Tongue (tissue), 1 donor: ENCODE measurements at regions not wholly inside any gene's neighbourhood (a gene's known extent, or its start where the extent isn't known, plus 50 kb on each side); places are given as distances from the start of the nearest gene placed in this dataset.

ENCODE experiments used
- DNase-seq: peaks from one replicate; pipeline ENCODE4 v3.0.0-alpha.2; 2015

GRCh38 chr6:14796974-14797762, 448.7 kb upstream of the JARID2 start:
- DNase-seq: no peak

GRCh38 chr6:14797875-14798593, 447.8 kb upstream of the JARID2 start:
- no peak for DNase-seq

GRCh38 chr6:14798594-14798982, 447.3 kb upstream of the JARID2 start:
- no peak for DNase-seq

GRCh38 chr6:14798996-14799588, 446.8 kb upstream of the JARID2 start:
- DNase-seq: no peak

- DNase-seq: peak; percentile 75
These were observed 445.9 kb upstream of the JARID2 start for GRCh38 chr6:14799928-14800327.

GRCh38 chr6:14802514-14803160, 443.2 kb upstream of the JARID2 start:
- DNase-seq: no peak

- DNase-seq: no peak
These were observed 441.7 kb upstream of the JARID2 start for GRCh38 chr6:14804001-14804784.

- DNase-seq: peak; percentile 90
These were observed 441.1 kb upstream of the JARID2 start for GRCh38 chr6:14804785-14805210.

GRCh38 chr6:14806101-14806500, 439.8 kb upstream of the JARID2 start:
- DNase-seq: no peak

GRCh38 chr6:14807130-14807529, 438.7 kb upstream of the JARID2 start:
- no peak for DNase-seq

- DNase-seq: no peak
These were observed 437.9 kb upstream of the JARID2 start for GRCh38 chr6:14807971-14808370.

GRCh38 chr6:14810021-14810420, 435.8 kb upstream of the JARID2 start:
- DNase-seq: no peak

- no peak for DNase-seq
These were observed 434.0 kb upstream of the JARID2 start for GRCh38 chr6:14811775-14812428.

GRCh38 chr6:14814016-14814415, 431.9 kb upstream of the JARID2 start:
- no peak for DNase-seq

- DNase-seq: peak; percentile 22
These were observed 429.6 kb upstream of the JARID2 start for GRCh38 chr6:14816116-14816859.

GRCh38 chr6:14817074-14817473, 428.8 kb upstream of the JARID2 start:
- no peak for DNase-seq

GRCh38 chr6:14818422-14818884, 427.4 kb upstream of the JARID2 start:
- DNase-seq: no peak

- no peak for DNase-seq
These were observed 426.9 kb upstream of the JARID2 start for GRCh38 chr6:14819001-14819400.

GRCh38 chr6:14819840-14820420, 425.9 kb upstream of the JARID2 start:
- DNase-seq: no peak

GRCh38 chr6:14822012-14822553, 423.8 kb upstream of the JARID2 start:
- no peak for DNase-seq
